SJCRH30 (cell line): ENCODE measurements at regions not wholly inside any gene's neighbourhood (a gene's known extent, or its start where the extent isn't known, plus 50 kb on each side); places are given as distances from the start of the nearest gene placed in this dataset.

ENCODE experiments used
- DNase-seq, 2 experiments: peaks; one replicate each; pipeline ENCODE4 v3.0.0-alpha.2; 2015 to 2020
- H3K27ac ChIP-seq: fragments of 250-450 bp; sonication (Bioruptor Pico); 2 replicates; pipeline ENCODE4 v1.5.1; 2020; ENCODE audit warnings: mild to moderate bottlenecking, moderate library complexity
- H3K27me3 ChIP-seq: fragments of 250-450 bp; sonication (Bioruptor Pico); 2 replicates; pipeline ENCODE4 v1.5.1; 2020; ENCODE audit warnings: mild to moderate bottlenecking, moderate library complexity
- H3K36me3 ChIP-seq: fragments of 250-450 bp; sonication (Bioruptor Pico); 2 replicates; pipeline ENCODE4 v1.5.1; 2020; ENCODE audit warnings: mild to moderate bottlenecking, moderate library complexity
- H3K4me1 ChIP-seq: fragments of 250-450 bp; sonication (Bioruptor Pico); 2 replicates; pipeline ENCODE4 v1.5.1; 2020; ENCODE audit warnings: mild to moderate bottlenecking, moderate library complexity
- H3K4me3 ChIP-seq: fragments of 250-450 bp; sonication (Bioruptor Pico); 2 replicates; pipeline ENCODE4 v1.5.1; 2020; ENCODE audit warnings: mild to moderate bottlenecking, moderate library complexity
- H3K9me3 ChIP-seq: fragments of 250-450 bp; sonication (Bioruptor Pico); replicated peaks from 2 replicates; pipeline ENCODE4 v1.5.1; 2020; ENCODE audit warnings: mild to moderate bottlenecking, moderate library complexity

GRCh38 chrX:40154250-40154852 is 56.6 kb upstream of the BCOR start:
- Histone ChIP-seq H3K9me3 (no peaks in the 10 kb centered on the region), H3K36me3 (no peaks in the 10 kb centered on the region), H3K4me3 (peak overlapping the region; percentile 65), H3K4me1 (peaks cover 9% of the 10 kb centered on the region), H3K27ac (peak overlapping the region; percentile 93), H3K27me3 (no peaks in the 10 kb centered on the region)
- peak; percentile 68 to 72 for DNase-seq

GRCh38 chrX:40153345-40154249 is 55.8 kb upstream of the BCOR start:
- DNase-seq = peak in 1 of 2 experiments; percentile 70
- peak overlapping the region; percentile 65 for H3K4me3 ChIP-seq
- peaks cover 9% of the 10 kb centered on the region for H3K4me1 ChIP-seq
- no peaks in the 10 kb centered on the region for H3K9me3 ChIP-seq
- no peaks in the 10 kb centered on the region for H3K36me3 ChIP-seq
- H3K27ac ChIP-seq = peak overlapping the region; percentile 93
- no peaks in the 10 kb centered on the region for H3K27me3 ChIP-seq

GRCh38 chrX:40152741-40153344 is 55.1 kb upstream of the BCOR start:
- Histone ChIP-seq H3K36me3 (no peaks in the 10 kb centered on the region), H3K27me3 (no peaks in the 10 kb centered on the region), H3K27ac (peak overlapping the region; percentile 93), H3K4me1 (peaks cover 9% of the 10 kb centered on the region), H3K4me3 (peak overlapping the region; percentile 65), H3K9me3 (no peaks in the 10 kb centered on the region)
- DNase-seq = peak in 1 of 2 experiments; percentile 30

GRCh38 chrX:40152173-40152711 is 54.5 kb upstream of the BCOR start:
- DNase-seq = peak in 1 of 2 experiments; percentile 46
- Histone ChIP-seq H3K36me3 (no peaks in the 10 kb centered on the region), H3K27ac (peak overlapping the region; percentile 93), H3K4me3 (peak overlapping the region; percentile 65), H3K27me3 (no peaks in the 10 kb centered on the region), H3K9me3 (no peaks in the 10 kb centered on the region), H3K4me1 (peaks cover 9% of the 10 kb centered on the region)

GRCh38 chrX:40151211-40152172 is 53.7 kb upstream of the BCOR start:
- peak; percentile 72 to 74 for DNase-seq
- Histone ChIP-seq H3K27ac (peak overlapping the region; percentile 93), H3K36me3 (no peaks in the 10 kb centered on the region), H3K9me3 (no peaks in the 10 kb centered on the region), H3K4me1 (peaks cover 9% of the 10 kb centered on the region), H3K27me3 (no peaks in the 10 kb centered on the region), H3K4me3 (peak overlapping the region; percentile 65)

GRCh38 chrX:40150503-40150902 is 52.7 kb upstream of the BCOR start:
- no peak overlapping the region; the same call in 1 of the 2 replicates for H3K27ac ChIP-seq
- H3K4me1 ChIP-seq = peaks cover 9% of the 10 kb centered on the region
- H3K36me3 ChIP-seq = no peaks in the 10 kb centered on the region
- DNase-seq = peak in 1 of 2 experiments; percentile 20
- no peaks in the 10 kb centered on the region for H3K9me3 ChIP-seq
- no peaks in the 10 kb centered on the region for H3K27me3 ChIP-seq
- no peak overlapping the region for H3K4me3 ChIP-seq

- H3K36me3 ChIP-seq = no peaks in the 10 kb centered on the region
These were observed 51.8 kb upstream of the BCOR start for GRCh38 chrX:40149286-40150175.

GRCh38 chrX:40148385-40149285 is 50.9 kb upstream of the BCOR start:
- Histone ChIP-seq H3K9me3 (no peaks in the 10 kb centered on the region), H3K27ac (no peak overlapping the region), H3K4me1 (peaks cover 9% of the 10 kb centered on the region), H3K4me3 (no peak overlapping the region), H3K36me3 (no peaks in the 10 kb centered on the region; the same call in 1 of the 2 replicates), H3K27me3 (no peaks in the 10 kb centered on the region)
- peak; percentile 13 to 23 for DNase-seq

More at GRCh38 chrX:40149286-40150175, 51.8 kb upstream of the BCOR start:
- no peak for DNase-seq
- no peak overlapping the region for H3K4me3 ChIP-seq
- H3K27me3 ChIP-seq = no peaks in the 10 kb centered on the region
- peaks cover 9% of the 10 kb centered on the region for H3K4me1 ChIP-seq
- no peaks in the 10 kb centered on the region for H3K9me3 ChIP-seq
- H3K27ac ChIP-seq = no peak overlapping the region

GRCh38 chrX:40147971-40148370 is 50.2 kb upstream of the BCOR start:
- Histone ChIP-seq H3K27ac (no peak overlapping the region), H3K4me1 (peaks cover 9% of the 10 kb centered on the region), H3K36me3 (peaks cover 3% of the 10 kb centered on the region; the same call in 1 of the 2 replicates), H3K27me3 (no peaks in the 10 kb centered on the region), H3K9me3 (no peaks in the 10 kb centered on the region), H3K4me3 (no peak overlapping the region)
- DNase-seq = no peak
